HG03039 (cell line): ENCODE measurements at regions not wholly inside any gene's neighbourhood (a gene's known extent, or its start where the extent isn't known, plus 50 kb on each side); places are given as distances from the start of the nearest gene placed in this dataset.

Experiments used
- ATAC-seq: cut with Tn5 transposase; IDR thresholded peaks from one replicate; pipeline ENCODE4 v1.9.1; 2021; ENCODE audit warnings: mild to moderate bottlenecking, moderate library complexity; ENCODE audit not compliant: unreplicated experiment

DNA sequence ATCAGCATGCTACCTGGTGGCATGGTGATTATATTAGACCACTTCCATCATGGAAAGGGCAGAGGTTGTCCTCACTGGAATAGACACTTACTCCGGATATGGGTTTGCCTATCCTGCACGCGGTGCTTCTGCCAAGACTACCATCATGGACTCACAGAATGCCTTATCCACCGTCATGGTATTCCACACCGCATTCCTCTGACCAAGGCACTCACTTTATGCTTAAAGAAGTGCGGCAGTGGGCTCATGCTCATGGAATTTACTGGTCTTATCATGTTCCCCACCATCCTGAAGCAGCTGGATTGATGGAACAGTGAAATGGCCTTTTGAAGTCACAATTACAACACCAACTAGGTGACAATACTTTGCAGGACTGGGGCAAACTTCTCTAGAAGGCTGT, 109.2 kb upstream of the DRD2 start:
- no peak for ATAC-seq

DNA sequence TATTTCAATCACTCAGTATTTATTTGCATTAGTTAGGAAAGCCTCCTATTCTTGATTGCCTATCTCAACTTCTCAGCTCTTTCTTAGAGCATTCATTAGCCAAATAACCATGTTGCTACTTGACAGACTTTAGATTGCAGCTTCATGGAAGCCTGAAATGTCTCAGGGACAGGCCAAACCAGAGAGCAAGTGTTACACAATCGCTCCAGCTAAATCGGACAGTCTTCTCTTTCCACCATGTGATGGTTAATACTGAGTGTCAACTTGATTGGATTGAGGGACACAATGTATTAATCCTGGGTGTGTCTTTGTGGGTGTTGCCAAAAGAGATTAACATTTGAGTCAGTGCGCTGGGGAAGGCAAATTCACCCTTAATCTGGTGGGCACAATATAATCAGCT, 106.5 kb upstream of the DRD2 start:
- no peak for ATAC-seq

- no peak for ATAC-seq
Measured at GRCh38 chr11:113579292-113579940, 104.2 kb upstream of the DRD2 start.

DNA sequence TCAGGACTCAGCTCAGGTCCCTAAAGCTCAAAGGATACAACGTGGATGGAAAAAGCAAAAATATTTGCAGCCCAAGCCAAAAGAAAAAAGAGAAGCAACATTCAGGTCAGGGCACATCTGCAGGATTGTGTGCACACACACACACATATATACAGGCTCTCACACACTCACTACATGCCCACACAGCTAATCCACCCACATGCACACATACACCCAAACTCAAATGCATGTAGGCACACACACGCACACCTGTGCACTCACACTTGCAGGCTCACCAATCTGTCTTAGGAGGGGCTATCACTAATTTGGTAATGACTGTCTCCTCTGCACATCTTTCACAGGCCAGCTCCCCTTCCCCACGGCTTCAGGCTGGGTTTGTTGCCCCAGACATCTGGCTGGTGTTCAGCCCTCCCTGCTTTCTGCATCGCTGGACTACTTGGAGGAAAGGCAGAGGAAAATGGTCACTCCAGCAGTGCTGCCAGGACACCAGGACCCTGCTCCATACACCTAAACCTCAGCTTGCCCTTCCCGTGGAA, 103.6 kb upstream of the DRD2 start:
- no peak for ATAC-seq

GRCh38 chr11:113578033-113578380, 102.8 kb upstream of the DRD2 start:
- ATAC-seq = no peak

GRCh38 chr11:113577356-113578032, 102.3 kb upstream of the DRD2 start:
- ATAC-seq = no peak

DNA sequence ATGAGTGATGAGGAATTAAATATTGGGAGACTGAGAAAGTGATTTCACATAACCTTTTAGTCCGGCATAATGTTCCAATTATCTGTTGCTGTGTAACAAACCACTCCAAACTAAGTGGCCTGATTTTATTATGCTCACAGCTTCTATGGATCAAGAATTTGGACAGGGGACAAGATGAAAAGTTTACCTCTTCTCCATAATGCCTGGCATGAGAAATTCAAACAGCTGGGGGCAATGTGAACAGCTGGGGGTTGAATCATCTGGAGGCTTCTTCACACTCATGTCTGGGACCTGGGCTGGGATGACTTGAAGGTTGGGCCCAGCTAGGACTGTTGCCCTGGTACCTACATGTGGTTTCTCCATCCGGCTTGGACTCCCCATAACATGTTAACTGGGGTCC, 99.4 kb upstream of the DRD2 start:
- no peak for ATAC-seq

DNA sequence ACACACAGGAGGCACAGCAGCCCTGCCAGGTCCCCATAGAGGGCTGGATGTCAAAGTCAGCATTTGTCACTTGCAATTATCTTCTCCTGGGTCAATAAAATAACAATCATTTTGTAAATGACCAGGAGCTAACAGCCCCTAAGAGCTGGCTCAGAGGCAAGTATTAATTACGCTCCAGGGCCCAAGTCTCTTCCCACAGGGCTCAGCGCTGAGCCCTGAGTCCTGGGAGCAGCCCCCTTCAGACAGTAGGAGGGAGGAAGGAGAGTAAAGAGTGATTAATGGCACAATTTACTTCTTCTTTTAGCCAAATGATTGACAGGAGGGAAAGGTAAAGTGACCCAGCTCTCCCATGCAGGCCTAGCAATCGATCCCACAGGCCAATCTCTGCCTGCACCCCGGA, 99.0 kb upstream of the DRD2 start:
- no peak for ATAC-seq

GRCh38 chr11:113572136-113572735, 97.0 kb upstream of the DRD2 start:
- no peak for ATAC-seq

DNA sequence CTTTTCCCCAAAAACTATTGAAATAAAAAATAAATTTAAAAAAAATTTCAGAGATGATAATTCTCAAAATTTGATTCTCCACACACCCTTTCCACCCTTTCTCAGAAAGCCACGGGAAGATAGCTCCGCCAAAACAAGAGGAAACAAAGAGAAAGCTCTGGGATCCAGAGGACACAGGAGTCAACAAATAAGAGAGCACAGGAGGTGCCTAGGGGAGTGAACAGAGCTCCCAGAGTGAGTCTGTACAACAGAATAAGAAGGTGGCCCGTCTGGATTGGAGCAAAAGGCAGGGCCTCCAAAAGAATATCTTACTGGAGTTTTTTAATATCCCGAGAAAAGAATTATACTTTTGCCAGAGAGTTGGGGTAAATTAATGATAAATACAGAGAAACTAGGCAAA, 96.3 kb upstream of the DRD2 start:
- ATAC-seq = no peak

- ATAC-seq = no peak
Measured at GRCh38 chr11:113570906-113571305, 95.7 kb upstream of the DRD2 start.

DNA sequence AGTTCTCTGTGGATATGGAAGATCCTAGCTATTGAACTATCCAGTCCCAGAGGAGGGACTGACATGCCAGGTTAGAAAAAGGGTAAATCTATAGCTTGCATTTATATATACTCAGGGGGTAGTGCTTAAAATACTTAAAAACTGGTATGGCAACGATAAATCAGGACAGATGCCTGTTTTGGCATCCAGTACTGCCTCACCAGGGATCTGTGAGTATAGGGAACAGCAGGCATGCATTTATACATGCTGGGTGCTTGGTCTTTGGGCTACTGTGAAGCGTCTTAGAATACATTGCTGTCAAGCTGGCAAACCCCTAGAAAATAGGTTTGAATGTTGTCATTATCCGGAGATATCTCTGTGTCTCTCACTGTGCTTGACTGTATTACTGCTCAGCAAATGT, 94.2 kb upstream of the DRD2 start:
- no peak for ATAC-seq

DNA sequence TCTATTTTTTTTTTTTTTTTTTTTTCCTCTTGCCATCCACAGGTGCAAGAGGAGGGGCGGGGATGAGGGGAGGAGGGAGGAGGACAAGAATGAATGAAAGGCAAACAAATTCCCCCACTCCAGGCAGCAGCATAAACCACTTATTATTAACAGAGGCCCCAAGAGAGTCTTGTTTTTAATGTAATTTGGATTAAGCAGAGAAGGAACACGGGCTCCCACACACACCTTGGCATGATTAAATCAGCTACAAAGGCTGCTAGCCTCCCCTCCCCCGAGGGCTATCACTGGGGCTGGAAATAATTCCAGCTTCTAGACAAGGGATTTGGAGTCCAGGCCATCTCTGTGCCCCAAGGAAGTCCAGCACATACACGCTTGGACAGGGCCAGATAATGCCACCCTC, 93.4 kb upstream of the DRD2 start:
- no peak for ATAC-seq

DNA sequence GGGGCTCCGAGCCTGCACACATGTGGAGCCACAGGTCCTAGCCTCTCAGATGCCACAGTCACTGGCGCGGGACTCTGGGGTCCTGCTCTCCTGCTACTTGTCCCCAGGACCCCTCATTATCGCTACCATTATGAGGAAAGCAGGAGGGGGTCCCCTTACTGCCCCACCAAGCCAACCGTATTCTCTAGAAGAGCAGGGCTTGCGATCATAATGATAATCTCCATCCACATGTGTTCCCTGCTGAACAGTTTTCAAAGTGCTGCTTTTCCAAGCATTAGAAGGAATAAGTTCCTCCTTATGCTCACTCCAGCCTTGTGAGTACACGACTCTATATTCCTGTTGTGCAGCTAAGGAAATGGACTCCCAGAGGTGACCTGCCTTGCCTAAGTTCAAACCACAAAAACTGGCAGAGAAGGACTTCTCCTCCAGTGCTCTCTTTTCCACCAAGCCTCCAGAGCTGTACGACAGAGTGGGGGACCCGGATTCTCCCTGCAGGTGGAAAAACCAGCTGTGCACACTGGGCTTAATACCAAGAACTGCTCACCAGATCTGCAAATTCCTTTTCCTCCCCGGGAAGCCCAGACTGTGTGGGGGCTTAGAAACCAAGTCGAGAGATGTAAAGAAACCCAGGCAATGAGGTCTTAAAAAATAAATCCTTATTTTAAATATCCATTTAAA, 92.8 kb upstream of the DRD2 start:
- ATAC-seq = no peak

DNA sequence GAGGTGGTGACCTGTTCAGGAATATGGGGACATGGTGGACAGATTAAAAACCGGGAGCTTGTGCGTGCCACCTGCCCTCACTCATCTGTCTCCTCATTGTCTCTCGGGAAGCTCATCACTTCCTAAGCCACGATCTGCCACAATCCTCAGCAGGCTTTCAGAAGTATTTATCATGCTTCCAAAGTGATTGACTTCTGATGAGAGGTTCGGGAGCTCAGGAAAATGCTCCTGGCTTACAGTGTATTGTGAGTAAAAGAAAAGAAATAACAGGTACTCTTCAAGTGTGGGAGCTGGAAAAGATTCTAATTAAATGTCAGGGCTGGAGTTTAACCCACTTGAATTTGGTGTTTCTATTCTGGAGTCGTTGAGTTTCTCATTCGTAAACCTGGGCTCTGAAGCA, 91.9 kb upstream of the DRD2 start:
- ATAC-seq = no peak

GRCh38 chr11:113564527-113565130, 89.4 kb upstream of the DRD2 start:
- no peak for ATAC-seq

DNA sequence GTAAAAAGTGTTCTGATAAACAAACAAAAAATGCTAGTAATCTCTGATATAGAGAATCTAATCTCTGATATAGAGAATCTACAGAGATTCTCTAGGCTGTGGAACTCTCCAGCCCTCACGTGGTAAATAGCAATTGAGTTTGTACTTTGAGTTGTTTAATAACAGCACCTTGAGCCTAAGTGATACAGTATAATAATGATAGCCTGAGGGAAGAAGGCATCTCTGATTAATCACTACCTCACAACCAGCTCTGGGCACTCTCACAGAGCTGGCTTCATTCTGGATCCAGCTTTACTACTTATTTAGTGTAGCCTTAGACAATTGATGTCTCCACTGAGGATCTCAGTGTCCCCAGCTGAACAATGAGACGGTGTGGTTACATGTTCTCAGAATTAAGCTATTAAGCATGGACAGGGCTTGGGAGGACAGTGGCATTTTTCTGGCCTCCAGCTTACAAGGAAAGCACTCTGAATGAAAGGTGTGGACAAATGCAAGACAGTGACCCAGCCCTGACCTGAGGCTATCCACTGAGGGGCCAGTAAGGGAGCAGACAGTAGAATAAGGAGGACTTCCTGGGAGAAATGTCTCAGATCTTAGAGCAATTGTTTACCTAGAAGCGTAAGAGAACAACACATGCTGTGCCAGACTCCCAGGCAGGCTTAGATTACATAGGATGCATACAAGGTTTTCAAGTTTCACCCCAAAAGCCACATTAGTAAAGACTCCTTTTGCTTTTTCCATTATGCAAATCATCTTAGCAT, 88.7 kb upstream of the DRD2 start:
- no peak for ATAC-seq

DNA sequence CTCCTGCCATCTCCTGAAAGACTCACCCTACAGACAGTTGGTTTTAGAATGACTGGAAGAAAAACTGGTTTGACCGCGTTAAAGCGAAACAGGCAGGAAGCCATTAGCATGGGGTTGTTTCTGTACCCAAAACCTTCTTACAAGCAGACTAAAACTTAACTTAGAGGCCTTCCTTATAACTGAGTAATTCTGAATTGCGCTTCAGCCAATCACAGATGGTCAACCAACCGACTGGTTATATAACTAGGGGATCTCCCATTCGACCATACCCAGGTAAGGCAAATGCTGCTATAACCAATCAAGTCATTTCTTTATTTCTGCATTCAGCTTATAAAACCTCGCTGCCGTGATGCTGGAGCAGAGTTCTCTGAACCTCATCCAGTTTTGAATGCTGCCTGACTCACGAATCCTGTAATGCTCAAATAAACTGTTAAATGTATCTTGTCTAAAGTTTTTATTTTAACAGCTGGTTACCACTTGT, 87.8 kb upstream of the DRD2 start:
- no peak for ATAC-seq

GRCh38 chr11:113562576-113562975, 87.4 kb upstream of the DRD2 start:
- ATAC-seq = no peak

GRCh38 chr11:113557926-113558325, 82.7 kb upstream of the DRD2 start:
- no peak for ATAC-seq

- ATAC-seq = no peak
Measured at GRCh38 chr11:113556036-113556435, 80.8 kb upstream of the DRD2 start.
